Hepatocyte (in vitro differentiated cells): ENCODE measurements at regions not wholly inside any gene's neighbourhood (a gene's known extent, or its start where the extent isn't known, plus 50 kb on each side); places are given as distances from the start of the nearest gene placed in this dataset.

Experiments used
- DNase-seq: peaks from one replicate; pipeline ENCODE4 v3.0.0-alpha.2; 2016; ENCODE audit warnings: low spot score
- H2AFZ ChIP-seq: fragments of 200-600 bp; sonication (generic); 2 replicates; pipeline ENCODE4 v1.6.0; 2016; ENCODE audit warnings: antibody characterized with exemption, mild to moderate bottlenecking
- H3K27ac ChIP-seq: fragments of 200-600 bp; sonication (generic); 2 replicates; pipeline ENCODE4 v1.5.1; 2016; ENCODE audit warnings: mild to moderate bottlenecking
- H3K27me3 ChIP-seq: fragments of 200-600 bp; sonication (generic); 2 replicates; pipeline ENCODE4 v1.6.1; 2016
- H3K36me3 ChIP-seq: fragments of 200-600 bp; sonication (generic); replicated peaks from 2 replicates; pipeline ENCODE4 v1.5.1; 2016; ENCODE audit warnings: low read depth; ENCODE audit not compliant: insufficient read depth
- H3K4me1 ChIP-seq: fragments of 200-600 bp; sonication (generic); 2 replicates; pipeline ENCODE4 v1.5.1; 2016; ENCODE audit warnings: mild to moderate bottlenecking, moderate library complexity; ENCODE audit not compliant: insufficient read depth
- H3K4me2 ChIP-seq: fragments of 200-600 bp; sonication (generic); 2 replicates; pipeline ENCODE4 v1.6.0; 2016
- H3K4me3 ChIP-seq: fragments of 200-600 bp; sonication (generic); 2 replicates; pipeline ENCODE4 v1.5.1; 2016; ENCODE audit warnings: mild to moderate bottlenecking
- H3K79me2 ChIP-seq: fragments of 200-600 bp; sonication (generic); 2 replicates; pipeline ENCODE4 v1.6.0; 2017; ENCODE audit warnings: mild to moderate bottlenecking
- H3K9me2 ChIP-seq: fragments of 200-600 bp; sonication (generic); replicated peaks from 2 replicates; pipeline ENCODE4 v1.6.0; 2017; ENCODE audit warnings: mild to moderate bottlenecking; ENCODE audit not compliant: insufficient read depth
- H3K9me3 ChIP-seq: fragments of 200-600 bp; sonication (generic); 2 replicates; pipeline ENCODE4 v1.5.1; 2016; ENCODE audit warnings: low read depth, mild to moderate bottlenecking
- H4K20me1 ChIP-seq: fragments of 200-600 bp; sonication (generic); 2 replicates; pipeline ENCODE4 v1.6.0; 2016; ENCODE audit warnings: mild to moderate bottlenecking; ENCODE audit not compliant: insufficient read depth, poor library complexity, severe bottlenecking
- EZH2 ChIP-seq: fragments of 200-600 bp; sonication (generic); IDR thresholded peaks from 2 replicates; pipeline ENCODE4 v1.6.1; 2016; ENCODE audit warnings: antibody characterized with exemption, mild to moderate bottlenecking, borderline replicate concordance
- EZH2phosphoT487 ChIP-seq: fragments of 200-600 bp; sonication (generic); IDR thresholded peaks from one replicate; pipeline ENCODE4 v1.6.1; 2018; ENCODE audit warnings: antibody characterized with exemption, mild to moderate bottlenecking, low read depth, moderate library complexity; ENCODE audit not compliant: unreplicated experiment, severe bottlenecking
- WGBS: methylation state at CpG from one replicate; pipeline ENCODE4 v1.1.6; 2016; ENCODE audit warnings: low lambda C conversion rate; ENCODE audit errors: missing lambda C conversion rate; 5-methylcytosine and 5-hydroxymethylcytosine counted together
- TF ChIP-seq, protein P1 (sequence below): fragments of 200-600 bp; sonication (generic); IDR thresholded peaks from 2 replicates; pipeline ENCODE4 v1.5.1; 2016; ENCODE audit warnings: antibody characterized with exemption, mild to moderate bottlenecking; ENCODE audit not compliant: poor library complexity

DNA sequence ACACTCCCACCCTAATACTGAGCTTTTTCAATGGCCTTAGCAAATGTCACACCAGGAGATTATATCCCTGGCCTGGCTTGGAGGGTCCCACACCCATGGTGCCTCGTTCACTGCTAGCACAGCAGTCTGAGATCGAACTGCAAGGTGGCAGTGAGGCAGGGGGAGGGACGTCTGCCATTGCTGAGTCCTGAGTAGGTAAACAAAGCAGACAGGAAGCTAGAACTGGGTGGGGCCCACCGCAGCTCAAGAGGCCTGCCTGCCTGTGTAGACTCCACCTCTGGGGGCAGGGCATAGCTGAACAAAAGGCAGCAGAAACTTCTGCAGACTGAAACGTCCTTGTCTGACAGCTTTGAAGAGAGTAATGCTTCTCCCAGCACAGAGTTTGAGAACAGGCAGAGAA, 338.9 kb upstream of the MBL2 start:
- Histone ChIP-seq H3K79me2 (no peaks in the 10 kb centered on the region), H2AFZ (no peak overlapping the region), H3K4me2 (no peak overlapping the region)

DNA sequence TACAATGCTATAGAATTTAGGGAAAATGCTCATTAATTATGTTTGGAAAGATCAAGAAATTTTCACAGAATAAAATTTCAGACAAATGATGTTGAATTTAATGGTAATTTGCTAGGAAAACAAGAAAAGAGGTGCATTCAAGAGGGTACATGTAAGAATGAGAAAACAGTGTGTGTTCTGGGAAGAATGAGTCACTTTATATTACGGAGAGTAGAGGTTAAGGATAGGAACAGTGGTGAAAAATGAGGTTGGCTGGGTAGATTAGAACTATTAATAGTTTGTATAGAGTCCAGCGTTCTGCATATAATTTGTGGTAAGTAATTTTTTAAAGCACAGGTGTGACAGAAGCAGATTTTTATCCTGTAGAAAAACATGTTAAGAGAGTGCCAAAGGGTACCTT, 336.7 kb upstream of the MBL2 start:
- Histone ChIP-seq H3K4me1 (no peaks in the 10 kb centered on the region), H3K4me3 (no peak overlapping the region), H3K9me3 (no peaks in the 10 kb centered on the region), H3K27me3 (no peaks in the 10 kb centered on the region), H2AFZ (no peak overlapping the region), H3K36me3 (no peaks in the 10 kb centered on the region), H3K9me2 (no peaks in the 10 kb centered on the region), H3K4me2 (no peak overlapping the region), H3K79me2 (no peaks in the 10 kb centered on the region), H3K27ac (no peak overlapping the region), H4K20me1 (no peaks in the 10 kb centered on the region)
- WGBS, result 76% methylated on average over 2 of the region's 2 CpGs
- no peak for DNase-seq
- no peak for TF ChIP-seq EZH2phosphoT487
- TF ChIP-seq, protein P1, sequence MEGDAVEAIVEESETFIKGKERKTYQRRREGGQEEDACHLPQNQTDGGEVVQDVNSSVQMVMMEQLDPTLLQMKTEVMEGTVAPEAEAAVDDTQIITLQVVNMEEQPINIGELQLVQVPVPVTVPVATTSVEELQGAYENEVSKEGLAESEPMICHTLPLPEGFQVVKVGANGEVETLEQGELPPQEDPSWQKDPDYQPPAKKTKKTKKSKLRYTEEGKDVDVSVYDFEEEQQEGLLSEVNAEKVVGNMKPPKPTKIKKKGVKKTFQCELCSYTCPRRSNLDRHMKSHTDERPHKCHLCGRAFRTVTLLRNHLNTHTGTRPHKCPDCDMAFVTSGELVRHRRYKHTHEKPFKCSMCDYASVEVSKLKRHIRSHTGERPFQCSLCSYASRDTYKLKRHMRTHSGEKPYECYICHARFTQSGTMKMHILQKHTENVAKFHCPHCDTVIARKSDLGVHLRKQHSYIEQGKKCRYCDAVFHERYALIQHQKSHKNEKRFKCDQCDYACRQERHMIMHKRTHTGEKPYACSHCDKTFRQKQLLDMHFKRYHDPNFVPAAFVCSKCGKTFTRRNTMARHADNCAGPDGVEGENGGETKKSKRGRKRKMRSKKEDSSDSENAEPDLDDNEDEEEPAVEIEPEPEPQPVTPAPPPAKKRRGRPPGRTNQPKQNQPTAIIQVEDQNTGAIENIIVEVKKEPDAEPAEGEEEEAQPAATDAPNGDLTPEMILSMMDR, result no peak
- TF ChIP-seq EZH2, result no peak

More for the DNA sequence above, 338.9 kb upstream of the MBL2 start:
- no peak overlapping the region for H3K4me3 ChIP-seq
- TF ChIP-seq, protein P1, result no peak
- H3K27me3 ChIP-seq, result no peaks in the 10 kb centered on the region
- no peaks in the 10 kb centered on the region for H3K9me3 ChIP-seq
- no peaks in the 10 kb centered on the region for H3K36me3 ChIP-seq
- WGBS, result 84% methylated on average over 5 of the region's 5 CpGs
- no peaks in the 10 kb centered on the region for H3K9me2 ChIP-seq
- H3K27ac ChIP-seq, result no peak overlapping the region
- H4K20me1 ChIP-seq, result no peaks in the 10 kb centered on the region
- H3K4me1 ChIP-seq, result no peaks in the 10 kb centered on the region
- no peak for DNase-seq

DNA sequence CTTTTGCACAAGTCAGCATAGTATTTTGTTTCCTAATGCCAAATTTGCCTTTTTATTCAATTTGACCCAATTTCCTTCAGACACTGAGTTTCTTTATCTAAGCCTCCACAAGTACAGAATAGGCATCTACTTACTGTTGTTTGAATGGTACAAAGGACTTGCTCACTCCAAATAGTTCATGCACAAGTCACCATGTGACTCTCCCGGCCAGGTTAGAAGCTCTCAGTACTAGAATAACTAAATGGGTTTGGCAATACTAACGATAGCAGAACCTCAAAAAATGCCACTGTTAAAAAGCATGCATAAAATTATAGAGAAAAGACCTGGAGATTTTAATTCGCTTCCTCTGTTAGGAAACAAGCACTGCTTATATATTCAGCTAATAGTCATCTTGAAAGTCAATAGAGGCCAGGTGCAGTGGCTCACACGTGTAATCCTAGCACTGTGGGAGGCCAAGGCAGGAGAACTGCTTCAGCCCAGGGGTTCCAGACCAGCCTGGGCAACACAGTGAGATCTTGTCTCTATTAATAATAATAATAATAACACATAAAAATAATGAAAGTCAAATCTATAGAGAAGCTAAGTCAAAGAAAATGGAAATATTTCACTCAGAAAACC, 335.8 kb upstream of the MBL2 start:
- no peaks in the 10 kb centered on the region for H3K9me2 ChIP-seq
- H3K79me2 ChIP-seq, result no peaks in the 10 kb centered on the region
- no peaks in the 10 kb centered on the region for H4K20me1 ChIP-seq
- H3K9me3 ChIP-seq, result no peaks in the 10 kb centered on the region
- no peaks in the 10 kb centered on the region for H3K27me3 ChIP-seq
- no peaks in the 10 kb centered on the region for H3K36me3 ChIP-seq
- 71% methylated on average over 4 of the region's 4 CpGs for WGBS
- H3K27ac ChIP-seq, result no peak overlapping the region
- H3K4me1 ChIP-seq, result no peaks in the 10 kb centered on the region
- TF ChIP-seq EZH2 (no peak), EZH2phosphoT487 (no peak)
- TF ChIP-seq, protein P1, result no peak
- H2AFZ ChIP-seq, result no peak overlapping the region
- H3K4me3 ChIP-seq, result no peak overlapping the region
- H3K4me2 ChIP-seq, result no peak overlapping the region
- DNase-seq, result no peak

DNA sequence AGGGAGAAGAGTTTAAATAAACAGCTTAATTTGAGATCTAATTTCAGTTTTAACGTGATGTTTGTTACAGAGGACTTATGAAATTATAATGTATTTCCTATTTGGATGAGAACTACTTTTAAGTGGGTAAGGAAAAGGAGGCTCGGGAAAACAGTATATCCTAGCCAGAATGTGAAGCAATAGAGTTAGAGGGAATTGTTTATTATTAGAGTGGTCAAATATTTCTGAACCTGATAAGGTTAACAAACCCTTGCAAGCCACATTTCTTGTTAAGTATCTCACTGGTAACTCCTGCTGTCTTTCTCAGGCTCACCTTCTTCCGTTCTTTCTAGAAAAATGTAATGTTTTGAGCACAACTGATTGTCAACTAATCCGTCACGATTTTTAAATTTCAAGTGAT, 335.1 kb upstream of the MBL2 start:
- Histone ChIP-seq H3K4me1 (no peaks in the 10 kb centered on the region), H4K20me1 (no peaks in the 10 kb centered on the region), H3K9me3 (no peaks in the 10 kb centered on the region), H3K79me2 (no peaks in the 10 kb centered on the region), H3K9me2 (no peaks in the 10 kb centered on the region), H3K4me2 (no peak overlapping the region), H3K27ac (no peak overlapping the region), H3K4me3 (no peak overlapping the region), H3K36me3 (no peaks in the 10 kb centered on the region), H3K27me3 (no peaks in the 10 kb centered on the region), H2AFZ (no peak overlapping the region)
- WGBS, result 76% methylated on average over 5 of the region's 5 CpGs
- TF ChIP-seq EZH2 (no peak), EZH2phosphoT487 (no peak)
- TF ChIP-seq, protein P1, result no peak
- no peak for DNase-seq
